Retinal pigment epithelial cell (primary cell): ENCODE measurements at regions not wholly inside any gene's neighbourhood (a gene's known extent, or its start where the extent isn't known, plus 50 kb on each side); places are given as distances from the start of the nearest gene placed in this dataset.

Source experiments
- DNase-seq: peaks from one replicate; pipeline ENCODE4 v3.0.0-alpha.2; 2010; ENCODE audit warnings: low read depth
- H3K4me3 ChIP-seq: 2 replicates; pipeline ENCODE4 v1.5.1; 2011; ENCODE audit warnings: mild to moderate bottlenecking, low read length, control low read depth, moderate library complexity
- CTCF ChIP-seq: conservative IDR thresholded peaks from 2 replicates; pipeline ENCODE4 v1.5.1; 2011; ENCODE audit warnings: low read depth, low read length, control low read depth, inconsistent platforms

GRCh38 chr3:190741788-190742187 lies 120.7 kb downstream of the GMNC start:
- no peak overlapping the region for H3K4me3 ChIP-seq
- no peak for DNase-seq
- no peak for TF ChIP-seq CTCF

GRCh38 chr3:190739641-190740185 lies 122.8 kb downstream of the GMNC start:
- DNase-seq: peak; percentile 73
- H3K4me3 ChIP-seq: no peak overlapping the region
- TF ChIP-seq CTCF: no peak

GRCh38 chr3:190738636-190739155 lies 123.8 kb downstream of the GMNC start:
- DNase-seq: no peak
- no peak overlapping the region for H3K4me3 ChIP-seq
- no peak for TF ChIP-seq CTCF

- no peak for DNase-seq
- TF ChIP-seq CTCF: no peak
- no peak overlapping the region for H3K4me3 ChIP-seq
These were observed 125.0 kb downstream of the GMNC start for GRCh38 chr3:190737446-190737845.

- DNase-seq: no peak
- no peak for TF ChIP-seq CTCF
- no peak overlapping the region for H3K4me3 ChIP-seq
These were observed 128.0 kb downstream of the GMNC start for GRCh38 chr3:190734490-190734889.

- DNase-seq: no peak
- no peak for TF ChIP-seq CTCF
- H3K4me3 ChIP-seq: no peak overlapping the region
These were observed 128.8 kb downstream of the GMNC start for GRCh38 chr3:190733591-190734146.

GRCh38 chr3:190731596-190731995 lies 130.9 kb downstream of the GMNC start:
- no peak overlapping the region for H3K4me3 ChIP-seq
- no peak for TF ChIP-seq CTCF
- peak; percentile 52 for DNase-seq
